Skin epidermis (tissue), 12 donors: ENCODE measurements at regions not wholly inside any gene's neighbourhood (a gene's known extent, or its start where the extent isn't known, plus 50 kb on each side); places are given as distances from the start of the nearest gene placed in this dataset.
"Not testable (repeated sequence)": the region's sequence is repeated elsewhere in the genome, so short reads cannot be mapped to it uniquely, and the experiment has no call there.

Source experiments
- H3K27ac ChIP-seq, 21 experiments: fragments of 200-600 bp; sonication (generic) in 11 of 21; one replicate each; pipeline ENCODE4 v1.5.0; 2020; ENCODE audit warnings: mild to moderate bottlenecking in 3 of 21, inconsistent platforms in 2 of 21, moderate library complexity in 2 of 21
- H3K4me3 ChIP-seq, 7 experiments: fragments of 200-600 bp; sonication (generic) in 2 of 7; one replicate each; pipeline ENCODE4 v1.5.0; 2020; ENCODE audit warnings: inconsistent platforms in 2 of 7, mild to moderate bottlenecking in 2 of 7, moderate library complexity in 1 of 7

GRCh38 chr6:19721766-19722377 lies 115.3 kb upstream of the ID4 start:
- H3K27ac ChIP-seq, result peak overlapping the region in 3 of 21 experiments; percentile 3 to 12 (median 5)

GRCh38 chr6:19722999-19723398 lies 114.2 kb upstream of the ID4 start:
- peak overlapping the region in 9 of 21 experiments; percentile 22 to 73 (median 42) for H3K27ac ChIP-seq
- no peak overlapping the region for H3K4me3 ChIP-seq

More at GRCh38 chr6:19721766-19722377, 115.3 kb upstream of the ID4 start:
- no peak overlapping the region for H3K4me3 ChIP-seq

GRCh38 chr6:19723545-19723944 lies 113.6 kb upstream of the ID4 start:
- no peak overlapping the region for H3K4me3 ChIP-seq
- H3K27ac ChIP-seq, result peak overlapping the region in 9 of 21 experiments; percentile 25 to 73 (median 51)

- not testable (repeated sequence) for H3K27ac ChIP-seq, H3K4me3 ChIP-seq
These were observed 111.7 kb upstream of the ID4 start for GRCh38 chr6:19725436-19725835.

GRCh38 chr6:19731282-19731681 lies 105.9 kb upstream of the ID4 start:
- H3K27ac ChIP-seq, result no peak overlapping the region
- H3K4me3 ChIP-seq, result no peak overlapping the region

GRCh38 chr6:19734061-19734460 lies 103.1 kb upstream of the ID4 start:
- Histone ChIP-seq H3K4me3 (no peak overlapping the region), H3K27ac (peak overlapping the region in 1 of 21 experiments; percentile 39)

- Histone ChIP-seq H3K27ac (peak overlapping the region in 2 of 21 experiments; percentile 12 to 39), H3K4me3 (no peak overlapping the region)
These were observed 102.7 kb upstream of the ID4 start for GRCh38 chr6:19734519-19734918.

- no peak overlapping the region for H3K4me3 ChIP-seq
- H3K27ac ChIP-seq, result no peak overlapping the region
These were observed 101.1 kb upstream of the ID4 start for GRCh38 chr6:19736066-19736465.

- H3K27ac ChIP-seq, result no peak overlapping the region
- no peak overlapping the region for H3K4me3 ChIP-seq
These were observed 99.2 kb upstream of the ID4 start for GRCh38 chr6:19738010-19738409.

GRCh38 chr6:19749722-19750121 lies 87.4 kb upstream of the ID4 start:
- H3K27ac ChIP-seq, result no peak overlapping the region
- H3K4me3 ChIP-seq, result no peak overlapping the region

- H3K4me3 ChIP-seq, result no peak overlapping the region
- H3K27ac ChIP-seq, result no peak overlapping the region
These were observed 84.4 kb upstream of the ID4 start for GRCh38 chr6:19752746-19753145.

- no peak overlapping the region for H3K27ac ChIP-seq
- H3K4me3 ChIP-seq, result no peak overlapping the region
These were observed 83.3 kb upstream of the ID4 start for GRCh38 chr6:19753826-19754225.

GRCh38 chr6:19754686-19755085 lies 82.5 kb upstream of the ID4 start:
- H3K4me3 ChIP-seq, result no peak overlapping the region
- H3K27ac ChIP-seq, result no peak overlapping the region

GRCh38 chr6:19755181-19755580 lies 82.0 kb upstream of the ID4 start:
- H3K27ac ChIP-seq, result no peak overlapping the region

GRCh38 chr6:19757036-19757435 lies 80.1 kb upstream of the ID4 start:
- H3K4me3 ChIP-seq, result no peak overlapping the region
- H3K27ac ChIP-seq, result no peak overlapping the region

More at GRCh38 chr6:19755181-19755580, 82.0 kb upstream of the ID4 start:
- no peak overlapping the region for H3K4me3 ChIP-seq

GRCh38 chr6:19759117-19759880 lies 77.9 kb upstream of the ID4 start:
- Histone ChIP-seq H3K27ac (peak overlapping the region in 1 of 21 experiments; percentile 14), H3K4me3 (no peak overlapping the region)

GRCh38 chr6:19761121-19761520 lies 76.0 kb upstream of the ID4 start:
- no peak overlapping the region for H3K4me3 ChIP-seq
- H3K27ac ChIP-seq, result no peak overlapping the region

- Histone ChIP-seq H3K27ac (no peak overlapping the region), H3K4me3 (no peak overlapping the region)
These were observed 65.3 kb upstream of the ID4 start for GRCh38 chr6:19771753-19772336.

- Histone ChIP-seq H3K27ac (no peak overlapping the region), H3K4me3 (no peak overlapping the region)
These were observed 64.3 kb upstream of the ID4 start for GRCh38 chr6:19772891-19773290.

- no peak overlapping the region for H3K27ac ChIP-seq
- no peak overlapping the region for H3K4me3 ChIP-seq
These were observed 55.9 kb upstream of the ID4 start for GRCh38 chr6:19781269-19781668.

GRCh38 chr6:19782588-19782987 lies 54.6 kb upstream of the ID4 start:
- Histone ChIP-seq H3K4me3 (no peak overlapping the region), H3K27ac (no peak overlapping the region)
